HCT116 (cell line): ENCODE measurements at regions not wholly inside any gene's neighbourhood (a gene's known extent, or its start where the extent isn't known, plus 50 kb on each side); places are given as distances from the start of the nearest gene placed in this dataset.

Source experiments
- ATAC-seq: fragments of 200-7000 bp; cut with Tn5 transposase; 2 replicates; pipeline ENCODE4 v1.9.1; 2020; ENCODE audit warnings: mild to moderate bottlenecking, moderate library complexity
- BruUV-seq: library from RNA; stranded (reverse); fragments of 400-500 nt; replicated peaks from 2 replicates; lab custom pipeline; 2021; lab: Mats Ljungman, UMichigan
- CTCF ChIA-PET: fragments of 300-600 bp; sonication (Branson Sonifier 250); formaldehyde crosslinking; loops from one replicate; lab custom pipeline; 2021; ENCODE audit warnings: antibody characterized with exemption; lab: Charles Lee
- POLR2A ChIA-PET: fragments of 300-600, 350-600 bp; sonication (Branson Sonifier 250); formaldehyde crosslinking; loops from one replicate; lab custom pipeline; 2021; ENCODE audit warnings: antibody characterized with exemption; lab: Charles Lee
- RAD21 ChIA-PET, 2 experiments: fragments of 300-600 bp; sonication (Branson Sonifier 250); formaldehyde crosslinking; loops; one replicate each; lab custom pipeline; 2023; ENCODE audit warnings: low total read pairs in 2 of 2; ENCODE audit not compliant: uncharacterized antibody in 2 of 2, unreplicated experiment in 2 of 2, low non-redundant PET in 1 of 2; lab: Charles Lee
- DNase-seq: peaks from one replicate; pipeline ENCODE4 v3.0.0-alpha.2; 2010; ENCODE audit warnings: low read depth, low spot score
- H2AFZ ChIP-seq: fragments of 200-600 bp; shearing (Covaris generic), sonication (generic); 2 replicates; pipeline ENCODE4 v1.6.1; 2017; ENCODE audit warnings: low read depth, mixed run types, mixed read lengths, antibody characterized with exemption, low read length; ENCODE audit not compliant: poor library complexity, severe bottlenecking
- H3K27ac ChIP-seq: 2 replicates; pipeline ENCODE4 v1.5.1; 2012; ENCODE audit warnings: low read depth, low read length
- H3K27me3 ChIP-seq: fragments of 200-600 bp; sonication (generic); 2 replicates; pipeline ENCODE4 v1.6.1; 2016; ENCODE audit warnings: mixed run types, low read length, mixed read lengths; ENCODE audit not compliant: insufficient read depth
- H3K36me3 ChIP-seq, 2 experiments: fragments of 200-500 bp in 1 of 2; fragments of 200-600 bp in 1 of 2; sonication (Bioruptor generic) in 1 of 2; sonication (generic) in 1 of 2; 2 replicates each; pipeline versions ENCODE4 v1.5.1 to v1.6.1; 2014 to 2016; ENCODE audit warnings: low read length in 2 of 2, inconsistent platforms in 1 of 2, mixed read lengths in 1 of 2, mixed run types in 1 of 2; ENCODE audit not compliant: insufficient read depth in 2 of 2, control insufficient read depth in 1 of 2
- H3K4me1 ChIP-seq, 2 experiments: fragments of 200-600 bp in 1 of 2; sonication (generic) in 1 of 2; 2 replicates each; pipeline versions ENCODE4 v1.5.1 to v1.6.1; 2012 to 2017; ENCODE audit warnings: low read length in 2 of 2, inconsistent platforms in 1 of 2, mild to moderate bottlenecking in 1 of 2, mixed read lengths in 1 of 2, mixed run types in 1 of 2, moderate library complexity in 1 of 2; ENCODE audit not compliant: insufficient read depth in 2 of 2, control insufficient read depth in 1 of 2
- H3K4me2 ChIP-seq: fragments of 200-600 bp; sonication (generic); 2 replicates; pipeline ENCODE4 v1.6.1; 2017; ENCODE audit warnings: mixed run types, low read length, mixed read lengths
- H3K4me3 ChIP-seq, 2 experiments: fragments of 200-600 bp in 1 of 2; sonication (generic) in 1 of 2; replicated peaks in 1 of 2; 2 replicates each; pipeline ENCODE4 v1.5.1; 2011 to 2016; ENCODE audit warnings: low read length in 2 of 2, control low read depth in 1 of 2, low read depth in 1 of 2, mild to moderate bottlenecking in 1 of 2, mixed read lengths in 1 of 2, mixed run types in 1 of 2
- H3K79me2 ChIP-seq: fragments of 200-600 bp; sonication (generic); 2 replicates; pipeline ENCODE4 v1.6.1; 2017; ENCODE audit warnings: mild to moderate bottlenecking, mixed run types, low read length, moderate library complexity, mixed read lengths; ENCODE audit not compliant: insufficient read depth
- H3K9ac ChIP-seq: fragments of 200-600 bp; sonication (generic); 2 replicates; pipeline ENCODE4 v1.6.1; 2016; ENCODE audit warnings: low read length, mixed read lengths
- H3K9me2 ChIP-seq: fragments of 200-600 bp; sonication (generic), shearing (Covaris generic); 2 replicates; pipeline ENCODE4 v1.6.1; 2017; ENCODE audit warnings: mixed run types, mild to moderate bottlenecking, moderate library complexity; ENCODE audit not compliant: insufficient read depth
- H3K9me3 ChIP-seq, 2 experiments: fragments of 200-500 bp in 1 of 2; fragments of 200-600 bp in 1 of 2; sonication (Bioruptor generic) in 1 of 2; sonication (generic) in 1 of 2; 2 replicates each; pipeline ENCODE4 v1.6.1; 2014 to 2017; ENCODE audit warnings: low read length in 2 of 2, mixed read lengths in 2 of 2, inconsistent platforms in 1 of 2, low read depth in 1 of 2, mild to moderate bottlenecking in 1 of 2, mixed run types in 1 of 2, moderate library complexity in 1 of 2; ENCODE audit not compliant: control insufficient read depth in 1 of 2, insufficient read depth in 1 of 2
- H4K20me1 ChIP-seq: fragments of 200-600 bp; sonication (generic), shearing (Covaris generic); 2 replicates; pipeline ENCODE4 v1.6.1; 2017; ENCODE audit warnings: mixed run types, mild to moderate bottlenecking, moderate library complexity; ENCODE audit not compliant: insufficient read depth
- CEBPB ChIP-seq: IDR thresholded peaks from 2 replicates; pipeline ENCODE4 v1.6.1; 2012; ENCODE audit warnings: low read depth
- ELF1 ChIP-seq: IDR thresholded peaks from 2 replicates; pipeline ENCODE4 v1.6.1; 2012; ENCODE audit warnings: low read depth, borderline replicate concordance
- EZH2phosphoT487 ChIP-seq: fragments of 200-600 bp; IDR thresholded peaks from 2 replicates; pipeline ENCODE4 v1.6.1; 2018; ENCODE audit warnings: antibody characterized with exemption, borderline replicate concordance
- FOSL1 ChIP-seq: IDR thresholded peaks from 2 replicates; pipeline ENCODE4 v1.6.1; 2012; ENCODE audit warnings: low read depth
- POLR2A ChIP-seq: IDR thresholded peaks from 2 replicates; pipeline ENCODE4 v1.7.0; 2011; ENCODE audit warnings: borderline replicate concordance; ENCODE audit not compliant: insufficient read depth, insufficient read length; ENCODE audit errors: extremely low read depth
- POLR2AphosphoS5 ChIP-seq: IDR thresholded peaks from 2 replicates; pipeline ENCODE4 v1.6.1; 2011; ENCODE audit warnings: mild to moderate bottlenecking, low read depth, low read length, moderate library complexity
- SIN3A ChIP-seq: IDR thresholded peaks from 2 replicates; pipeline ENCODE4 v1.6.1; 2012; ENCODE audit warnings: low read depth
- SP1 ChIP-seq: IDR thresholded peaks from 2 replicates; pipeline ENCODE4 v1.6.1; 2012; ENCODE audit warnings: low read depth
- SRF ChIP-seq: IDR thresholded peaks from 2 replicates; pipeline ENCODE4 v1.6.1; 2012; ENCODE audit warnings: low read depth
- TCF7L2 ChIP-seq: IDR thresholded peaks from 2 replicates; pipeline ENCODE4 v1.7.0; 2011; ENCODE audit warnings: borderline replicate concordance, inconsistent platforms; ENCODE audit not compliant: insufficient read depth, insufficient read length; ENCODE audit errors: extremely low read depth
- YY1 ChIP-seq: IDR thresholded peaks from 2 replicates; pipeline ENCODE4 v1.6.1; 2011; ENCODE audit warnings: low read length, low read depth, moderate library complexity, mild to moderate bottlenecking; ENCODE audit not compliant: insufficient replicate concordance; ENCODE audit errors: extremely low read depth
- ZBTB33 ChIP-seq: IDR thresholded peaks from 2 replicates; pipeline ENCODE4 v1.6.1; 2011; ENCODE audit warnings: mild to moderate bottlenecking, low read length, moderate library complexity; ENCODE audit not compliant: insufficient replicate concordance; ENCODE audit errors: extremely low read depth
- ZNF274 ChIP-seq: fragments of 200-500 bp; sonication (Bioruptor generic); IDR thresholded peaks from 2 replicates; pipeline ENCODE4 v1.6.1; 2014; ENCODE audit warnings: mild to moderate bottlenecking, low read depth, low read length, inconsistent platforms
- intact Hi-C: fragments of 100-400 bp; cut with micrococcal nuclease; formaldehyde crosslinking; loops from 2 replicates; pipeline ENCODE4 v1.10.0; 2022
- TF ChIP-seq, protein P1 (sequence below): IDR thresholded peaks from 2 replicates; pipeline ENCODE4 v1.6.1; 2012

GRCh38 chr1:68594851-68595250, 98.0 kb upstream of the DEPDC1 start:
- BruUV-seq: no TSS peak
- intact Hi-C loops: loop anchor here (10.0 kb wide), 1 partner anchor 420 kb away; no protein-coding TSS in a partner anchor

More at GRCh38 chr1:68594851-68595250, 98.0 kb upstream of the DEPDC1 start:
- no peak overlapping the region for H3K4me2 ChIP-seq
- H2AFZ ChIP-seq: no peak overlapping the region
- H4K20me1 ChIP-seq: no peaks in the 10 kb centered on the region
- ATAC-seq (no peak), DNase-seq (no peak)
- H3K4me1 ChIP-seq: no peaks in the 10 kb centered on the region
- TF ChIP-seq EZH2phosphoT487: no peak
- no peak for TF ChIP-seq ZNF274
- no peak for TF ChIP-seq TCF7L2
- no peak for TF ChIP-seq POLR2A
- no peak for TF ChIP-seq FOSL1
- TF ChIP-seq CEBPB: no peak
- TF ChIP-seq, protein P1, sequence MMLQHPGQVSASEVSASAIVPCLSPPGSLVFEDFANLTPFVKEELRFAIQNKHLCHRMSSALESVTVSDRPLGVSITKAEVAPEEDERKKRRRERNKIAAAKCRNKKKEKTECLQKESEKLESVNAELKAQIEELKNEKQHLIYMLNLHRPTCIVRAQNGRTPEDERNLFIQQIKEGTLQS: no peak
- TF ChIP-seq ZBTB33: no peak
- TF ChIP-seq SIN3A: no peak
- TF ChIP-seq YY1: no peak
- TF ChIP-seq SP1: no peak
- TF ChIP-seq ELF1: no peak
- no peak for TF ChIP-seq POLR2AphosphoS5
- TF ChIP-seq SRF: no peak
- CTCF ChIA-PET: no interaction called here
- no peaks in the 10 kb centered on the region for H3K9me2 ChIP-seq
- no peak overlapping the region for H3K4me3 ChIP-seq
- no peaks in the 10 kb centered on the region for H3K36me3 ChIP-seq
- H3K9ac ChIP-seq: no peak overlapping the region
- H3K9me3 ChIP-seq: peaks cover 0 to 5% of the 10 kb centered on the region in 2 experiments; a peak in 2 of 4 replicates
- H3K27ac ChIP-seq: no peak overlapping the region
- no peaks in the 10 kb centered on the region for H3K27me3 ChIP-seq
- POLR2A ChIA-PET: no interaction called here
- H3K79me2 ChIP-seq: no peaks in the 10 kb centered on the region
- RAD21 ChIA-PET: no interaction called here
